ENCODE measurements at regions not wholly inside any gene's neighbourhood (a gene's known extent, or its start where the extent isn't known, plus 50 kb on each side); places are given as distances from the start of the nearest gene placed in this dataset.

DNA sequence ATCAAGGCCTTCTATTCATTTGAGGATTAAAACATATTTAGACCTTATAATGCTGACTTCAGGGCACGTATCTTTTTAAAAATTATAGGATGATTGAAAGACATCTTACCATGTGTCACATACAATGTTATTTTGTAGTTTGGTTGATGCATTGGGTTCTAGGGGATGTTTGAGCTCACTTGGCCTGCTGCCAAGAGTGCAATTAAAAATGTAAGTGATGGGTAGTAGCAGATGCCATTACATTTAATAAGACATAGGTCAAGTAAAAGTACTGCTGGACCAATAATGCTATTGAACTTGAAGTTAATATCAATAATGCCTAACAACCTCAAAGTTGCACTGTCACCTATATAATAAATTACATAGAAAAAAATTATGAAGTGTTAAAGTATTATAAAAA is 616.5 kb upstream of the RGS18 start:
- CTCF ChIA-PET: no interaction called here

GRCh38 chr1:191542444-191542843 is 615.8 kb upstream of the RGS18 start:
- POLR2A ChIA-PET: no interaction called here
- no peak overlapping the region for H3K27ac ChIP-seq (ENCODE audit: low read depth, low read length)
- no peak overlapping the region for H3K4me3 Mint-ChIP-seq

More for the DNA sequence above, 616.5 kb upstream of the RGS18 start:
- H3K9me3 Mint-ChIP-seq: peaks cover 0 to 18% (median 10%) of the 10 kb centered on the region in 5 donors
- no peaks in the 10 kb centered on the region for H3K4me1 Mint-ChIP-seq
- no peaks in the 10 kb centered on the region for H3K27me3 Mint-ChIP-seq
- no peaks in the 10 kb centered on the region for H3K36me3 Mint-ChIP-seq
- Histone ChIP-seq H3K27me3 (ENCODE audit: insufficient read depth, low read length, poor library complexity, severe bottlenecking) (no peaks in the 10 kb centered on the region), H3K36me3 (ENCODE audit: insufficient read depth, low read length) (no peaks in the 10 kb centered on the region), H3K4me1 (ENCODE audit: insufficient read depth, low read length) (no peaks in the 10 kb centered on the region), H3K4me3 (ENCODE audit: low read length) (no peak overlapping the region), H3K9me3 (ENCODE audit: low read length) (no peaks in the 10 kb centered on the region), H3K27ac (ENCODE audit: low read depth, low read length) (no peak overlapping the region)
- POLR2A ChIA-PET: no interaction called here
- H3K4me3 Mint-ChIP-seq: no peak overlapping the region
- DNase-seq: no peak
- no peak overlapping the region for H3K27ac Mint-ChIP-seq

GRCh38 chr1:191546803-191547202 is 611.5 kb upstream of the RGS18 start:
- H3K4me1 Mint-ChIP-seq: no peaks in the 10 kb centered on the region
- no peak for DNase-seq

More at GRCh38 chr1:191542444-191542843, 615.8 kb upstream of the RGS18 start:
- H3K4me1 Mint-ChIP-seq: no peaks in the 10 kb centered on the region
- Histone ChIP-seq H3K27me3 (ENCODE audit: insufficient read depth, low read length, poor library complexity, severe bottlenecking) (no peaks in the 10 kb centered on the region), H3K9me3 (ENCODE audit: low read length) (no peaks in the 10 kb centered on the region), H3K4me3 (ENCODE audit: low read length) (no peak overlapping the region), H3K36me3 (ENCODE audit: insufficient read depth, low read length) (no peaks in the 10 kb centered on the region), H3K4me1 (ENCODE audit: insufficient read depth, low read length) (no peaks in the 10 kb centered on the region)
- CTCF ChIA-PET: no interaction called here
- no peak overlapping the region for H3K27ac Mint-ChIP-seq
- H3K27me3 Mint-ChIP-seq: no peaks in the 10 kb centered on the region
- no peak for DNase-seq
- H3K9me3 Mint-ChIP-seq: peaks cover 0 to 15% (median 5%) of the 10 kb centered on the region in 5 donors
- H3K36me3 Mint-ChIP-seq: no peaks in the 10 kb centered on the region

DNA sequence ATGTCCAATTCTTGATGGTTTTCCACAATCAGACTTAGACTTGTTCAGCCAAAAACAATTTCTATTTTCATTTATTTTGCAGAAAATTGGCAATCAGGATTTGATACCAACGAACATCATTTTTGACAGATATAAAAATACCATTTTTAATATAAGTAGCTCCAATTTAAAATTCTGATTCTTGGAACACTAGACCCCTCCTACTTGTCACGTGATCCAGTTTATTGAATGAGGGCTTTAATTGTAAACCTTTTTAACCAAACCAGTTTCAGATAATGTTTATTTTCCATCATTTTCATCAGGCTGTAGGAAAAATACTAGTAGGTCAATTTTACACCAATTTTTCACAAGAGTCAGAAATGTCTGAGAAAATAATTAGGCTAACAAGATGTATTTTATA is 607.2 kb upstream of the RGS18 start:
- no peak for DNase-seq
- ChIA-PET POLR2A (no interaction called here), CTCF (no interaction called here)
- Histone ChIP-seq H3K9me3 (ENCODE audit: low read length) (no peaks in the 10 kb centered on the region), H3K4me1 (ENCODE audit: insufficient read depth, low read length) (no peaks in the 10 kb centered on the region), H3K4me3 (ENCODE audit: low read length) (no peak overlapping the region), H3K27me3 (ENCODE audit: insufficient read depth, low read length, poor library complexity, severe bottlenecking) (no peaks in the 10 kb centered on the region), H3K36me3 (ENCODE audit: insufficient read depth, low read length) (no peaks in the 10 kb centered on the region), H3K27ac (ENCODE audit: low read depth, low read length) (no peak overlapping the region)
- Mint-ChIP-seq H3K27me3 (no peaks in the 10 kb centered on the region), H3K4me1 (no peaks in the 10 kb centered on the region), H3K4me3 (no peak overlapping the region), H3K36me3 (no peaks in the 10 kb centered on the region), H3K9me3 (peaks cover 7 to 27% (median 12%) of the 10 kb centered on the region in 5 donors), H3K27ac (no peak overlapping the region)

More at GRCh38 chr1:191546803-191547202, 611.5 kb upstream of the RGS18 start:
- H3K27ac Mint-ChIP-seq: no peak overlapping the region
- H3K36me3 Mint-ChIP-seq: no peaks in the 10 kb centered on the region
- Histone ChIP-seq H3K9me3 (ENCODE audit: low read length) (no peaks in the 10 kb centered on the region), H3K27ac (ENCODE audit: low read depth, low read length) (no peak overlapping the region), H3K4me1 (ENCODE audit: insufficient read depth, low read length) (no peaks in the 10 kb centered on the region), H3K27me3 (ENCODE audit: insufficient read depth, low read length, poor library complexity, severe bottlenecking) (no peaks in the 10 kb centered on the region), H3K4me3 (ENCODE audit: low read length) (no peak overlapping the region), H3K36me3 (ENCODE audit: insufficient read depth, low read length) (no peaks in the 10 kb centered on the region)
- POLR2A ChIA-PET: no interaction called here
- no peak overlapping the region for H3K4me3 Mint-ChIP-seq
- H3K27me3 Mint-ChIP-seq: no peaks in the 10 kb centered on the region
- CTCF ChIA-PET: no interaction called here
- H3K9me3 Mint-ChIP-seq: peaks cover 4 to 20% (median 16%) of the 10 kb centered on the region in 5 donors

GRCh38 chr1:191558379-191558778 is 599.9 kb upstream of the RGS18 start:
- Mint-ChIP-seq H3K9me3 (peaks cover 6 to 13% (median 9%) of the 10 kb centered on the region in 5 donors), H3K4me3 (no peak overlapping the region), H3K36me3 (no peaks in the 10 kb centered on the region), H3K4me1 (no peaks in the 10 kb centered on the region), H3K27ac (no peak overlapping the region), H3K27me3 (peaks cover 0 to 1% of the 10 kb centered on the region in 2 donors)
- Histone ChIP-seq H3K27me3 (ENCODE audit: insufficient read depth, low read length, poor library complexity, severe bottlenecking) (no peaks in the 10 kb centered on the region), H3K9me3 (ENCODE audit: low read length) (no peaks in the 10 kb centered on the region), H3K36me3 (ENCODE audit: insufficient read depth, low read length) (no peaks in the 10 kb centered on the region), H3K4me3 (ENCODE audit: low read length) (no peak overlapping the region), H3K4me1 (ENCODE audit: insufficient read depth, low read length) (no peaks in the 10 kb centered on the region), H3K27ac (ENCODE audit: low read depth, low read length) (no peak overlapping the region)
- POLR2A ChIA-PET: no interaction called here
- CTCF ChIA-PET: no interaction called here
- DNase-seq: no peak

DNA sequence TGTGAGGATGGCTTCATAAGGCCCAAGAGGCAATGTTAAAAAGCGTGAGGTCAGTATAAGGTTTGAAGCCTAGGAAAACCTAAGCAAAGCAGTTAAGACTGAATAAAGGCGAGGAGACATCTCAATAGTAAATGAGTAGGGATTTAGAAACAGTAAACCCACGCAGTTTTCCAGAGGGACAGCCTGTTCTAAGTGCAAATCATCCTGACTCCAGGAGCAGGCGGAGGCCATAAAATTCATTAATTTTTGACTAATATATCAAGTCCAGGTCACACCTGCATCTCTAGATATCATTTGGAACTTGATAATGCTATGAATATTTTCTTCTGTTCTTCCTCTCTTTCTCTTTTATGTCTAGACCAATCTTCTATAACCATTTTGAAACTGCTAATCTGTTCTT is 597.0 kb upstream of the RGS18 start:
- Mint-ChIP-seq H3K4me3 (no peak overlapping the region), H3K4me1 (no peaks in the 10 kb centered on the region), H3K27ac (no peak overlapping the region), H3K9me3 (peaks cover 5 to 9% (median 7%) of the 10 kb centered on the region in 5 donors), H3K27me3 (peaks cover 0 to 1% of the 10 kb centered on the region in 2 donors), H3K36me3 (no peaks in the 10 kb centered on the region)
- no peaks in the 10 kb centered on the region for H3K36me3 ChIP-seq (ENCODE audit: insufficient read depth, low read length)
- no peaks in the 10 kb centered on the region for H3K9me3 ChIP-seq (ENCODE audit: low read length)
- H3K27ac ChIP-seq (ENCODE audit: low read depth, low read length): no peak overlapping the region
- no peak for DNase-seq
- H3K27me3 ChIP-seq (ENCODE audit: insufficient read depth, low read length, poor library complexity, severe bottlenecking): no peaks in the 10 kb centered on the region
- ChIA-PET CTCF (no interaction called here), POLR2A (no interaction called here)
- H3K4me1 ChIP-seq (ENCODE audit: insufficient read depth, low read length): no peaks in the 10 kb centered on the region
- H3K4me3 ChIP-seq (ENCODE audit: low read length): no peak overlapping the region

GRCh38 chr1:191564275-191564674 is 594.0 kb upstream of the RGS18 start:
- no peak overlapping the region for H3K4me3 ChIP-seq (ENCODE audit: low read length)
- Mint-ChIP-seq H3K36me3 (no peaks in the 10 kb centered on the region), H3K27ac (peak overlapping the region in 1 of 8 donors; percentile 0), H3K4me3 (no peak overlapping the region), H3K9me3 (peaks cover 0 to 20% (median 3%) of the 10 kb centered on the region in 5 donors), H3K27me3 (no peaks in the 10 kb centered on the region), H3K4me1 (no peaks in the 10 kb centered on the region)
- H3K9me3 ChIP-seq (ENCODE audit: low read length): no peaks in the 10 kb centered on the region
- no peak overlapping the region for H3K27ac ChIP-seq (ENCODE audit: low read depth, low read length)
- no peaks in the 10 kb centered on the region for H3K27me3 ChIP-seq (ENCODE audit: insufficient read depth, low read length, poor library complexity, severe bottlenecking)
- no peaks in the 10 kb centered on the region for H3K4me1 ChIP-seq (ENCODE audit: insufficient read depth, low read length)
- H3K36me3 ChIP-seq (ENCODE audit: insufficient read depth, low read length): no peaks in the 10 kb centered on the region
- ChIA-PET CTCF (no interaction called here), POLR2A (no interaction called here)
- no peak for DNase-seq

DNA sequence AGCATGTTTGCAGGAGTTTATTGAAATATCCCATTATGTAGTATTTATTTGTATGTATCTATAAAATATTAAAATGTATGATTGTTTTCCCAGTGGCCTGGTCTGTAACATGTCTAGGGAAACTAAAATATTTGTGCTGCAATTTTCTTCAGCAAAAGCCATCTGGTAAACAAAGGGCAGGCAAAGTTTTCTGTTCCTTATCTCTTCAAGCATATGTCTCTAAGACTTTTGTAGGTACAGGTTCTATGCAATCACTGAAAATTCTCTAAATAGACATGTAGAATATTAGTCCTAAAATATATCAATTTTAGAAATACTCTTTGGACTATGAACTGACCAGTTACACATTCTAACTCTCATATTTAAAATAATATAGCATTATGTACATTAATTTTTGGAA is 585.8 kb upstream of the RGS18 start:
- CTCF ChIA-PET: no interaction called here
- peaks cover 0 to 39% (median 5%) of the 10 kb centered on the region in 5 donors for H3K9me3 Mint-ChIP-seq

DNA sequence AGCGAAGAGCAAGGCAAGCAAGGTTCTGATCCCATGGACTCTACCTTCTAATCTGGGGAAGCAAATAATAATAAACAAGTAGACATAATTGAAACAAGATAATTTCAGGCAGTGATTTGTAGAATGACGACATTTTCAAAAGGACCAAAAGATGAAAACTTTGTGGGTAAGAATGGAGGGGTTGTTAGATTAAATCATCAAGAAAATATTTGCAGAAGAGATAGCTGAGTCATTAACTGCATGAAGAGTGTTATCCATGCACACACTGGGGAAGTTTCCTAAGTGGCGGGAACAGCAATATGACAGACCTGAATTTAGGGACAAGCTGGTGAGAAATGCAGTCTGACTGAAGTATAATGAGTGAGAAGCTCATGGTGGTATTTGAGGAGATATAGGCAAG is 583.1 kb upstream of the RGS18 start:
- Mint-ChIP-seq H3K36me3 (no peaks in the 10 kb centered on the region), H3K27ac (no peak overlapping the region), H3K27me3 (no peaks in the 10 kb centered on the region), H3K4me1 (no peaks in the 10 kb centered on the region), H3K4me3 (no peak overlapping the region), H3K9me3 (peaks cover 0 to 38% (median 8%) of the 10 kb centered on the region in 5 donors)
- Histone ChIP-seq H3K9me3 (ENCODE audit: low read length) (no peaks in the 10 kb centered on the region), H3K4me3 (ENCODE audit: low read length) (no peak overlapping the region), H3K27me3 (ENCODE audit: insufficient read depth, low read length, poor library complexity, severe bottlenecking) (no peaks in the 10 kb centered on the region), H3K4me1 (ENCODE audit: insufficient read depth, low read length) (no peaks in the 10 kb centered on the region), H3K27ac (ENCODE audit: low read depth, low read length) (no peak overlapping the region), H3K36me3 (ENCODE audit: insufficient read depth, low read length) (no peaks in the 10 kb centered on the region)
- DNase-seq: no peak
- ChIA-PET POLR2A (no interaction called here), CTCF (no interaction called here)

More for the DNA sequence above, 585.8 kb upstream of the RGS18 start:
- Mint-ChIP-seq H3K4me1 (no peaks in the 10 kb centered on the region), H3K4me3 (no peak overlapping the region), H3K27ac (no peak overlapping the region), H3K36me3 (no peaks in the 10 kb centered on the region), H3K27me3 (no peaks in the 10 kb centered on the region)
- Histone ChIP-seq H3K4me1 (ENCODE audit: insufficient read depth, low read length) (no peaks in the 10 kb centered on the region), H3K9me3 (ENCODE audit: low read length) (no peaks in the 10 kb centered on the region), H3K27me3 (ENCODE audit: insufficient read depth, low read length, poor library complexity, severe bottlenecking) (no peaks in the 10 kb centered on the region), H3K36me3 (ENCODE audit: insufficient read depth, low read length) (no peaks in the 10 kb centered on the region), H3K27ac (ENCODE audit: low read depth, low read length) (no peak overlapping the region), H3K4me3 (ENCODE audit: low read length) (no peak overlapping the region)
- POLR2A ChIA-PET: no interaction called here
- DNase-seq: no peak
